OCI-LY1 (cell line): ENCODE measurements at regions not wholly inside any gene's neighbourhood (a gene's known extent, or its start where the extent isn't known, plus 50 kb on each side); places are given as distances from the start of the nearest gene placed in this dataset.

Experiments used
- H2AFZ ChIP-seq: fragments of 200-600 bp; sonication (generic), shearing (Covaris generic); 2 replicates; pipeline ENCODE4 v1.6.0; 2014; ENCODE audit warnings: antibody characterized with exemption, mild to moderate bottlenecking, low read length
- H3F3A ChIP-seq: fragments of 200-600 bp; sonication (generic), shearing (Covaris generic); 2 replicates; pipeline ENCODE4 v1.6.0; 2014; ENCODE audit warnings: mild to moderate bottlenecking, antibody characterized with exemption, low read length, moderate library complexity; ENCODE audit not compliant: insufficient read depth
- H3K27ac ChIP-seq: fragments of 200-600 bp; sonication (generic); 2 replicates; pipeline ENCODE4 v1.5.1; 2014; ENCODE audit warnings: low read length, mixed run types, mild to moderate bottlenecking, low read depth; ENCODE audit not compliant: poor library complexity, severe bottlenecking
- H3K27me3 ChIP-seq: fragments of 200-600 bp; sonication (generic); 2 replicates; pipeline ENCODE4 v1.6.0; 2014; ENCODE audit warnings: antibody characterized with exemption, mild to moderate bottlenecking, low read length, moderate library complexity; ENCODE audit not compliant: insufficient read depth
- H3K36me3 ChIP-seq: fragments of 200-600 bp; sonication (generic); 2 replicates; pipeline ENCODE4 v1.6.1; 2014; ENCODE audit warnings: mild to moderate bottlenecking, antibody characterized with exemption, low read length, moderate library complexity, mixed read lengths; ENCODE audit not compliant: insufficient read depth
- H3K4me1 ChIP-seq: fragments of 200-600 bp; sonication (generic); 2 replicates; pipeline ENCODE4 v1.5.1; 2014; ENCODE audit warnings: mild to moderate bottlenecking, low read length, moderate library complexity; ENCODE audit not compliant: insufficient read depth, severe bottlenecking
- H3K4me2 ChIP-seq: fragments of 200-600 bp; sonication (generic), shearing (Covaris generic); 2 replicates; pipeline ENCODE4 v1.6.1; 2014; ENCODE audit warnings: low read length
- H3K4me3 ChIP-seq: fragments of 200-600 bp; sonication (generic); 2 replicates; pipeline ENCODE4 v1.5.1; 2014; ENCODE audit warnings: low read length, low read depth, mild to moderate bottlenecking, mixed read lengths; ENCODE audit not compliant: poor library complexity, severe bottlenecking
- H3K79me2 ChIP-seq: fragments of 200-600 bp; shearing (Covaris generic); 2 replicates; pipeline ENCODE4 v1.6.1; 2016; ENCODE audit warnings: mixed run types, low read length, mixed read lengths; ENCODE audit not compliant: insufficient read depth
- H3K9ac ChIP-seq: fragments of 200-600 bp; sonication (generic), shearing (Covaris generic); 2 replicates; pipeline ENCODE4 v1.6.1; 2014; ENCODE audit warnings: mild to moderate bottlenecking, low read length, mixed read lengths
- H3K9me2 ChIP-seq: fragments of 200-600 bp; sonication (generic), shearing (Covaris generic); 2 replicates; pipeline ENCODE4 v1.6.1; 2014; ENCODE audit warnings: low read depth, mild to moderate bottlenecking, low read length, mixed read lengths
- H3K9me3 ChIP-seq: fragments of 200-600 bp; shearing (Covaris generic); 2 replicates; pipeline ENCODE4 v1.6.1; 2014; ENCODE audit warnings: low read length, mixed read lengths
- H4K20me1 ChIP-seq: fragments of 200-600 bp; sonication (generic), shearing (Covaris generic); 2 replicates; pipeline ENCODE4 v1.6.0; 2016; ENCODE audit warnings: mild to moderate bottlenecking, low read length; ENCODE audit not compliant: insufficient read depth
- EZH2 ChIP-seq: fragments of 200-600 bp; sonication (generic), shearing (Covaris generic); IDR thresholded peaks from 2 replicates; pipeline ENCODE4 v1.8.0; 2017; ENCODE audit warnings: borderline replicate concordance, mixed run types, mild to moderate bottlenecking, antibody characterized with exemption, low read length, moderate library complexity, mixed read lengths
- TF ChIP-seq, protein P1 (sequence below): fragments of 200-600 bp; sonication (generic), shearing (Covaris generic); IDR thresholded peaks from 2 replicates; pipeline ENCODE4 v1.5.1; 2017; ENCODE audit warnings: mild to moderate bottlenecking, antibody characterized with exemption, low read length, moderate library complexity, mixed read lengths

- no peak overlapping the region for H3K4me3 ChIP-seq
- no peaks in the 10 kb centered on the region for H3K4me1 ChIP-seq
- H4K20me1 ChIP-seq = no peaks in the 10 kb centered on the region
- no peaks in the 10 kb centered on the region for H3K79me2 ChIP-seq
- TF ChIP-seq, protein P1, sequence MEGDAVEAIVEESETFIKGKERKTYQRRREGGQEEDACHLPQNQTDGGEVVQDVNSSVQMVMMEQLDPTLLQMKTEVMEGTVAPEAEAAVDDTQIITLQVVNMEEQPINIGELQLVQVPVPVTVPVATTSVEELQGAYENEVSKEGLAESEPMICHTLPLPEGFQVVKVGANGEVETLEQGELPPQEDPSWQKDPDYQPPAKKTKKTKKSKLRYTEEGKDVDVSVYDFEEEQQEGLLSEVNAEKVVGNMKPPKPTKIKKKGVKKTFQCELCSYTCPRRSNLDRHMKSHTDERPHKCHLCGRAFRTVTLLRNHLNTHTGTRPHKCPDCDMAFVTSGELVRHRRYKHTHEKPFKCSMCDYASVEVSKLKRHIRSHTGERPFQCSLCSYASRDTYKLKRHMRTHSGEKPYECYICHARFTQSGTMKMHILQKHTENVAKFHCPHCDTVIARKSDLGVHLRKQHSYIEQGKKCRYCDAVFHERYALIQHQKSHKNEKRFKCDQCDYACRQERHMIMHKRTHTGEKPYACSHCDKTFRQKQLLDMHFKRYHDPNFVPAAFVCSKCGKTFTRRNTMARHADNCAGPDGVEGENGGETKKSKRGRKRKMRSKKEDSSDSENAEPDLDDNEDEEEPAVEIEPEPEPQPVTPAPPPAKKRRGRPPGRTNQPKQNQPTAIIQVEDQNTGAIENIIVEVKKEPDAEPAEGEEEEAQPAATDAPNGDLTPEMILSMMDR = no peak
- TF ChIP-seq EZH2 = no peak
- no peak overlapping the region for H3K9ac ChIP-seq
- H2AFZ ChIP-seq = no peak overlapping the region
- H3K9me2 ChIP-seq = no peaks in the 10 kb centered on the region
- no peak overlapping the region for H3K4me2 ChIP-seq
- no peak overlapping the region for H3K27ac ChIP-seq
- H3K9me3 ChIP-seq = no peaks in the 10 kb centered on the region
- no peaks in the 10 kb centered on the region for H3K36me3 ChIP-seq
- no peaks in the 10 kb centered on the region for H3K27me3 ChIP-seq
- H3F3A ChIP-seq = no peaks in the 10 kb centered on the region
These were observed 247.9 kb upstream of the ARHGAP20 start for GRCh38 chr11:110960167-110960566.

GRCh38 chr11:110958216-110958615 lies 246.0 kb upstream of the ARHGAP20 start:
- Histone ChIP-seq H3K36me3 (no peaks in the 10 kb centered on the region), H4K20me1 (no peaks in the 10 kb centered on the region), H3F3A (no peaks in the 10 kb centered on the region), H3K27ac (no peak overlapping the region), H3K27me3 (no peaks in the 10 kb centered on the region), H3K9me2 (no peaks in the 10 kb centered on the region), H3K9ac (no peak overlapping the region), H2AFZ (no peak overlapping the region), H3K4me1 (no peaks in the 10 kb centered on the region), H3K79me2 (no peaks in the 10 kb centered on the region), H3K4me3 (no peak overlapping the region), H3K9me3 (no peaks in the 10 kb centered on the region), H3K4me2 (no peak overlapping the region)
- TF ChIP-seq, protein P1 = no peak
- TF ChIP-seq EZH2 = no peak

DNA sequence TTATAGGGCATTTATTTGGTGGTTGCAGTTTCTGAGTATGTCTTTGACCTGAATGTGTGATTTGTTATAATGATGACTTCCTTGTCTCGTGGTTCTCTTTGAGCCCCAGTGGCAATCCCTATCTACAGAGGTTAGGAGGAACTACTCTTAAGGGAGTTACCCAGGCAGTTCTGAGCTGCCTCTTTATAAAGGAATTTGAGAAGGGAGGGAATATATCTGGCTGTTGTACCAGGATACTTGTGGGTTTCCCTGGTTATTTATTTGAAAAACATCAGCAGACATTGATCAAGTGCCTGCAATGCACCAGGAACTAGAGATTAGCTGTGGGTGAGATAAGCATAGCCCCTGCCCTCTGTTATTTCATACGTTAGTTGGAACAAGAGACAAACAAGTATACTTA lies 243.5 kb upstream of the ARHGAP20 start:
- H3K79me2 ChIP-seq = no peaks in the 10 kb centered on the region
- no peaks in the 10 kb centered on the region for H3K36me3 ChIP-seq
- H2AFZ ChIP-seq = no peak overlapping the region
- no peaks in the 10 kb centered on the region for H4K20me1 ChIP-seq
- TF ChIP-seq, protein P1 = no peak
- TF ChIP-seq EZH2 = no peak
- no peaks in the 10 kb centered on the region for H3K9me3 ChIP-seq
- H3K27me3 ChIP-seq = no peaks in the 10 kb centered on the region
- H3F3A ChIP-seq = no peaks in the 10 kb centered on the region
- no peak overlapping the region for H3K4me2 ChIP-seq
- H3K9me2 ChIP-seq = no peaks in the 10 kb centered on the region
- H3K4me1 ChIP-seq = no peaks in the 10 kb centered on the region
- H3K27ac ChIP-seq = no peak overlapping the region
- no peak overlapping the region for H3K9ac ChIP-seq
- H3K4me3 ChIP-seq = no peak overlapping the region
